HG03460 (cell line): ENCODE measurements at regions not wholly inside any gene's neighbourhood (a gene's known extent, or its start where the extent isn't known, plus 50 kb on each side); places are given as distances from the start of the nearest gene placed in this dataset.

Source experiments
- ATAC-seq: cut with Tn5 transposase; IDR thresholded peaks from one replicate; pipeline ENCODE4 v1.9.1; 2021; ENCODE audit not compliant: unreplicated experiment

- ATAC-seq = no peak
Measured at GRCh38 chr2:221330436-221330835, 241.7 kb downstream of the EPHA4 start.

GRCh38 chr2:221334481-221335218 lies 237.5 kb downstream of the EPHA4 start:
- ATAC-seq = no peak

GRCh38 chr2:221335219-221335752 lies 236.8 kb downstream of the EPHA4 start:
- ATAC-seq = no peak

- no peak for ATAC-seq
Measured at GRCh38 chr2:221336967-221337366, 235.1 kb downstream of the EPHA4 start.

DNA sequence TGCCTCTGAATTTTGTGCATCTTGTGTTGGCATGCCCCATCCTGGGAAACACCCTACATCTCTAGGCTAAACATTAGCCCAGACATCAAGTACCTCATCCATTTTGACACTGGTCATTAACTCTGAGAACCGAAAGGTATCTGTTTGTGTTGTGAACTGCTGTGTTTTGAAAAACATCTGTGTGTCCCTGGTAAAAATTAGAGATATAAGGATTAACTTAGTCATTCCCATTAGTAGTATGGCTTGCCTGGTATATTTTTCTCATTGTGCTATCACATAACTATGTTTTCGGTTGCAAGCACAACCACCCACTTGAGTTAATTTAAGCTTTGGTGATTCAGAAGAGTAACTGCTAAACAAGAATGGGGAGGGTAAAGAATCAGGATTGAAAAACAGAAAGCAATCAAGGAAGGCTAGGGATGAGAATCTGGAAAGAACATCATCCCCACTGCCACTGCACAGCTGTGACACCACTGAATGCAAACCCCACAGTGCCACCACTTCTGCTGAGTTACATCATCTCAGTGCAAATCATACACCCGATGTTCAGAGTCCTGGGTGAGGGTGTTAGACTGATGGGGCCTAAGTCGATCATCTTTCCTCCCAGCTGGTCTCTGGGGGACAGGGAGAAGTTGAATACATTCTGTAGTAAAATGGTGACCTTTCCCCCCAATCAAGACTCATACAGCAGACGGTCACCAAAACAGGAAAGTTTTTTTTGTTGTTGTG lies 234.0 kb downstream of the EPHA4 start:
- no peak for ATAC-seq

- ATAC-seq = no peak
Measured at GRCh38 chr2:221342388-221342787, 229.7 kb downstream of the EPHA4 start.

DNA sequence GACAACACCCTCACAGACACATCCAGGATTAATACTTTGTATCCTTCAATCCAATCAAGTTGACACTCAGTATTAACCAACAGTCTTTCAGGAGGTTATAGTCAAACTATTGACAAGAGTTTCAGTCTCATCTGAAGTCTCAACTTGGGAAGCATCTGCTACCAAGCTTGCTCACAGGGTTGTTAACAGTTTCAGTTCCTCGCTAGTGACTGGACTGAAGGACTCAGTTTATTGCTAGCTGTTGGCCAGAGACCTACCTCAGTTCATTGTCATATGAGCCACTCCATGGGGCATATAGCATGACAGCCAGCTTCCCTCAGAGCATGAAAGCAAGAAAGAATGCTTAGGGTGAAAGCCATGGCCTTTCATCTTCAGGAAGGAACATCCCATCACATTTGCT lies 228.6 kb downstream of the EPHA4 start:
- ATAC-seq = no peak

DNA sequence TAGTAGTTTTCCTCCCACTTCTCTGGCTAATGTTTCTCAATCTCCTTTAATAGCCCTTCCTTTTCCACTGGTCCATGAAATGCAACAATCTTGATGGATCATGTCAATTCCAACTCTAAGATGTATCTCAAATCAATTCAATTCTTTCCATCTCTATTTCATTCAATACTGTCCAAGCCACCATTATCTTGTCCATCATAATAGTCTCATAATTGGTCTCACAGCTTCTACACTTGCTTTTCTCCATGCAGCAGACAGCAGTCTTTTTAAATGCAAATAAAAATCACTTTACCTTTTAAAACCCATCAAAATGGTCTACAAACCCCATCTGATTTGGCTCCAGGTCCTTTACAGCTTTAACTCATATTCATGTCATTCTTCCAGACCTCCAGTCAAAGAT lies 226.6 kb downstream of the EPHA4 start:
- no peak for ATAC-seq

DNA sequence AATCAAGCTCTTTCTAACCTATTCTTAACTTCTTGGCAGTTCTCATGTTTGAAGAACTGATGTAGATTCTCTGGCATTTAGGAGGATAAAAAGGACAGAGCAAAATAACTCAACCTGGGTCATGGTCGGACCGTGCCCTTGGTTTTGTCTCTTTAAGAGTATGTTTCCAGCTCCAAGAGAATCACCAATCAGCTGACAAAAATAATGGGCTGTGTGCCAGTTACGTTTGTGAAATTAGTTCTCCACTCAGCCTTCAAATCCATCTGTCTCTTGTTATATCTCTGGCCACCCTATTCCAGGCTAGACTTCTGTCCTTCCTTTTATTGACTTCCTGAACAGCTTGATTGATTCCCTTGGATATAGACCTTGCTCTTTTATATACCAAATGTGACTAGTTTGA lies 225.7 kb downstream of the EPHA4 start:
- no peak for ATAC-seq

DNA sequence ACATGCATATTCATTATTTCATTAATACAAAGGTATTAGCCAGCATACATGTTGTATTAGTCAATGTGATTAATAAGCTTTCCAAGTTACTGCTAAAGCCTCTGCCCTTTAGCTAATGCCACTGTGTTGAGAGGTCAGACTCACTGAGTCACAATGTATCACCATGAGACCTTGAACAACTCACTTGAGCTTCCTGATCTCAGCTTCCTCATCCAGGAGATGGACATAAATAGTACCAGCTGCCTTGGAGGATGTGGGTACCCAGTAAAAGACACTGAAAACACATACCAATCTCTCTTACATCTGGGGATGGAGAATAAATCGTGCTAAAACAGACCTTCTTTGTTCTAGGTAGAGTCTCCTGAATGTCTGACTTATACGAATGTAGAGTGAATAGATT lies 224.6 kb downstream of the EPHA4 start:
- ATAC-seq = no peak

DNA sequence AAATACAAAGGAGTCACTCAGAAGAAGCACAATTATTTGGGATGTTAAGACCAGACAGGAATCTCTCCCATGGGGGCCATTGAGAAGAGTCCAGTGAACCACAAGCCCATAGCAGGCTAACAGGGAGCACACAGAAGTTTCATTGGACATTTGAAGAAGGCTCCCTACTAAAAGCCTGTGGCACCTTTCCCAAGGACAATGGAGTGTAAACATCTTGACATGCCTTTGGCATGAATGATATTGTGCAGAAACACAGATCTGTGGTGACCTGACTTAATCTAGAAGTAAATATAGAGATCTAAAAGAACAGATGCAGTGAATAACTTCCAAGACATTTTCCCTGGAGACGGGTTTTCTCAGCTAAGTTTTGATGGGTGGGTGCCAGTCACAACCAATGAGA lies 221.5 kb downstream of the EPHA4 start:
- ATAC-seq = no peak

DNA sequence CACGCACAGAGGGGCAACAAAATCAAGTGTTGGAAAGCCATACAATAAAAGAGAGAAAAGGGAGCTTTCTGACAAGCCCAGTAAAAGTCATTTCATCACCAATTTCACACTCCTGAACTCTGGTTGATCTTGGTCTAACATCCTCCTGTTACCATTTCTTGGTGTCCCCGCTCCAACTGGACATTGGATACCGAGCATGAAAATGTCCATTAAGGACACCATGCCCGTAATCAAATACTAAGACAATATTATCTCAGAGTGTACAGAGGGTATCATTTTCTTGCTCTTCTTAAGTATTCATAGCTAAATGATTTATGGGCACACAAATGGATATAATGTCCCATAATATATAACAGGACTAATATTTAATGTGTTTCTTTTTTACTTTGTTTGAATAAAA lies 218.9 kb downstream of the EPHA4 start:
- no peak for ATAC-seq

DNA sequence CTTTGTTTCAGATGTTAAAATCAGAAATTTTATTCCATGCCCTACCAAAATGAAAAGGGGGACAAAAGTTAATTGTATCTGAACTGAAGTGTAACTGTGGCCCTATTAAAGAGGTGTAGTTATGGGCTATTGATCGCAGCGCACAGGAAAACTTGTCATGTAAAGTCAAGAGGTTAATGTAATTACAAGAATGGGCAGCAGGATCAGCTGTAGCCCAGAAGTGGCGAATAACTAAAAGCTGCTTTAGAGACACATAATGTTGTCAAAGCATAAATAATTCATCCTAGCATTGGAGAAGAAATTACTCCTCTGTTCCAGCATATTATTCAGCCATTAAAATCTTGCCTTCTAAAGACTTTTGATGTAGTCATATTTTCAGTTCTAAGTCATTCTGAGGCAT lies 211.8 kb downstream of the EPHA4 start:
- ATAC-seq = no peak

GRCh38 chr2:221360742-221361141 lies 211.4 kb downstream of the EPHA4 start:
- no peak for ATAC-seq

DNA sequence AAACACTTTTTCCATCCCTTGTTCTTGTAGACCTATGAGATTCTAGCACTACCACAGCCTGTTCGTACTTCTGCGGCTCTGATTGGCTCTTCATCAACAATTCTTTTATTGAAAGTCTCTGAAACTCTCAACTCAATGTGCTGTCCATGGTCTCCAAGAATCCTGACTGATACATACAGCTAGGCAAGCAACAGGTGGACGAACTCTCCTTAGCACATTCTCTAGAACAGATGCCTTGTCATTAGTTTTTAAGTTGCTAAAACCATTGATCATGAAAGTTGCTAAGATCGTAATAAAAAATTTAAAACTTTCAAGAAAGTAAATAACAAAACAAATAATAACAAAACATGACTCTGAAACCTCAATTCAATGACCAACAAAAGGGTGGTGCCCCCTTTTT lies 210.5 kb downstream of the EPHA4 start:
- ATAC-seq = no peak

DNA sequence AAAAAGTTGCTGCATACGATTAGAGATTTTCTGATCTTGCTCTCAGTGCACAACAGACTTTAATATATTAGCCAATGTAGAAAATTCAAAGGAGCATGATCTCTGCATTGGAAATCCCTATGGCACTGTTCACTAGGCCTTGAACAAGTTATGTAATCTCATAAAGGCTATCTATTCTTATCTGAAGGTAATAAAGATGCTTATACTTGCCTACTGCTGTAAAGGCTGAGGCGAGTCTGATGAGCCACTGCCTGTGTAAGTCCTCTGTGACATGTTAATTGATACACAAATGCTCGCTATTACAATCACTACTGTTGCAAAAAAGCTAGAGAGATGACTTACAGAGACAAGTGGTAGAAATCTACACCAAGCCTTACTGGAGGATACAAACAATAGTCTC lies 207.4 kb downstream of the EPHA4 start:
- no peak for ATAC-seq
